ENCODE measurements at regions not wholly inside any gene's neighbourhood (a gene's known extent, or its start where the extent isn't known, plus 50 kb on each side); places are given as distances from the start of the nearest gene placed in this dataset.

GRCh38 chrX:39473812-39474211 lies 623.9 kb downstream of the BCOR start:
- Histone ChIP-seq H3K4me3 (ENCODE audit: low read length) (no peak overlapping the region), H3K4me2 (ENCODE audit: low read length) (no peak overlapping the region), H3K9ac (ENCODE audit: low read length) (no peak overlapping the region), H3K4me1 (ENCODE audit: low read length) (no peaks in the 10 kb centered on the region), H2AFZ (ENCODE audit: low read depth, low read length) (no peak overlapping the region), H4K20me1 (ENCODE audit: insufficient read depth, low read length) (no peaks in the 10 kb centered on the region), H3K9me3 (ENCODE audit: insufficient read depth, low read length) (no peaks in the 10 kb centered on the region), H3K27me3 (ENCODE audit: low read depth, low read length) (no peaks in the 10 kb centered on the region), H3K27ac (ENCODE audit: low read length) (no peak overlapping the region), H3K36me3 (replicated peaks; ENCODE audit: low read depth, low read length) (no peaks in the 10 kb centered on the region), H3K79me2 (ENCODE audit: low read length) (no peaks in the 10 kb centered on the region)
- TF ChIP-seq CTCF (IDR thresholded peaks at IDR 0.05; ENCODE audit: low read depth, low read length) (no peak), EZH2phosphoT487 (IDR thresholded peaks at IDR 0.05; ENCODE audit: low read depth) (no peak)

GRCh38 chrX:39475372-39475771 lies 622.4 kb downstream of the BCOR start:
- no peaks in the 10 kb centered on the region for H3K36me3 ChIP-seq (replicated peaks; ENCODE audit: low read depth, low read length)
- no peaks in the 10 kb centered on the region for H3K4me1 ChIP-seq (ENCODE audit: low read length)
- no peak overlapping the region for H3K9ac ChIP-seq (ENCODE audit: low read length)
- H3K27me3 ChIP-seq (ENCODE audit: low read depth, low read length) = no peaks in the 10 kb centered on the region
- H3K4me2 ChIP-seq (ENCODE audit: low read length) = no peak overlapping the region
- TF ChIP-seq EZH2phosphoT487 (IDR thresholded peaks at IDR 0.05; ENCODE audit: low read depth) (no peak), CTCF (IDR thresholded peaks at IDR 0.05; ENCODE audit: low read depth, low read length) (no peak)
- H3K4me3 ChIP-seq (ENCODE audit: low read length) = no peak overlapping the region
- no peaks in the 10 kb centered on the region for H3K9me3 ChIP-seq (ENCODE audit: insufficient read depth, low read length)
- no peak overlapping the region for H2AFZ ChIP-seq (ENCODE audit: low read depth, low read length)
- no peak overlapping the region for H3K27ac ChIP-seq (ENCODE audit: low read length)
- no peaks in the 10 kb centered on the region for H3K79me2 ChIP-seq (ENCODE audit: low read length)
- no peaks in the 10 kb centered on the region for H4K20me1 ChIP-seq (ENCODE audit: insufficient read depth, low read length)

- Histone ChIP-seq H3K27ac (ENCODE audit: low read length) (no peak overlapping the region), H3K36me3 (replicated peaks; ENCODE audit: low read depth, low read length) (no peaks in the 10 kb centered on the region), H3K27me3 (ENCODE audit: low read depth, low read length) (no peaks in the 10 kb centered on the region), H3K9ac (ENCODE audit: low read length) (no peak overlapping the region), H4K20me1 (ENCODE audit: insufficient read depth, low read length) (no peaks in the 10 kb centered on the region), H2AFZ (ENCODE audit: low read depth, low read length) (no peak overlapping the region), H3K4me1 (ENCODE audit: low read length) (no peaks in the 10 kb centered on the region), H3K9me3 (ENCODE audit: insufficient read depth, low read length) (no peaks in the 10 kb centered on the region), H3K4me3 (ENCODE audit: low read length) (no peak overlapping the region), H3K79me2 (ENCODE audit: low read length) (no peaks in the 10 kb centered on the region), H3K4me2 (ENCODE audit: low read length) (no peak overlapping the region)
- TF ChIP-seq CTCF (IDR thresholded peaks at IDR 0.05; ENCODE audit: low read depth, low read length) (no peak), EZH2phosphoT487 (IDR thresholded peaks at IDR 0.05; ENCODE audit: low read depth) (no peak)
Observed at GRCh38 chrX:39476604-39477021, 621.1 kb downstream of the BCOR start.

GRCh38 chrX:39477031-39477761 lies 620.6 kb downstream of the BCOR start:
- Histone ChIP-seq H3K79me2 (ENCODE audit: low read length) (no peaks in the 10 kb centered on the region), H3K9ac (ENCODE audit: low read length) (no peak overlapping the region), H3K4me2 (ENCODE audit: low read length) (no peak overlapping the region), H3K9me3 (ENCODE audit: insufficient read depth, low read length) (no peaks in the 10 kb centered on the region), H3K27me3 (ENCODE audit: low read depth, low read length) (no peaks in the 10 kb centered on the region), H3K4me1 (ENCODE audit: low read length) (no peaks in the 10 kb centered on the region), H2AFZ (ENCODE audit: low read depth, low read length) (no peak overlapping the region), H3K4me3 (ENCODE audit: low read length) (no peak overlapping the region), H3K27ac (ENCODE audit: low read length) (no peak overlapping the region), H3K36me3 (replicated peaks; ENCODE audit: low read depth, low read length) (no peaks in the 10 kb centered on the region), H4K20me1 (ENCODE audit: insufficient read depth, low read length) (no peaks in the 10 kb centered on the region)
- TF ChIP-seq CTCF (IDR thresholded peaks at IDR 0.05; ENCODE audit: low read depth, low read length) (0 out of 2 replicates have a peak, but pooled peaks have one; percentile 14), EZH2phosphoT487 (IDR thresholded peaks at IDR 0.05; ENCODE audit: low read depth) (no peak)

Data from OCI-LY3 (cell line).